ENCODE measurements at regions not wholly inside any gene's neighbourhood (a gene's known extent, or its start where the extent isn't known, plus 50 kb on each side); places are given as distances from the start of the nearest gene placed in this dataset.

DNA sequence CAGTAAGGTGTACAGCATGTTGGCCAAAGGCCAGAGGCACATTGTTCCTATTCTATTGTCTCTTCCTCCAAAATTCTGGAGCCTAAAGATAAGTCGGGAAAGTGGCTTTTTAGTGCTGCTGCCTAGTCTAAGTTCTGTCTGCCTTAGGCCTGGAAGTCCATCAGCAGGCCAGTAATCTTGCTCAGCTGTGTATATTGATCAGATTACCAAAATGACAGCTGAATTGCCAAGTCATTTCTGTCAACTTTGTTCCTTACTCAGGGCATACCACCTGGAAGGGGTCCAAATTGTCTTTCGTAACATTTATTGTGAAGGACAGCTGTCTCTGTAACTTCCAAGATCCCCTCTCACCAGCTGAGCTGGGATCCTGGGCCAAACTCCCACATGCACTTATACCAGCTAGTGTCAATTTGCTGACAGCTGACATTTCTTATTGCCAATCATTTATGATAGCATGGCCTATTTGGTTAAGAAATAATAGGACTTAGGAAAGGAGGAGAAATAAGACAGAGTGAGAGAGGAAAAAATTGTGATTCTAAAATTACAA, 116.8 kb upstream of the FSHR start:
- no peaks in the 10 kb centered on the region for H3K36me3 ChIP-seq (ENCODE audit: insufficient read depth, low read depth, low read length)
- H3K9ac ChIP-seq (ENCODE audit: low read depth, low read length), result no peak overlapping the region
- H3K27me3 ChIP-seq (ENCODE audit: insufficient read depth, low read length), result no peaks in the 10 kb centered on the region
- no peaks in the 10 kb centered on the region for H3K9me3 ChIP-seq (ENCODE audit: insufficient read depth, low read depth, low read length)
- no peak overlapping the region for H3K4me3 ChIP-seq (ENCODE audit: low read length)
- no peaks in the 10 kb centered on the region for H3K4me1 ChIP-seq (ENCODE audit: insufficient read depth, low read length)
- no peak overlapping the region for H3K27ac ChIP-seq (ENCODE audit: low read length)

DNA sequence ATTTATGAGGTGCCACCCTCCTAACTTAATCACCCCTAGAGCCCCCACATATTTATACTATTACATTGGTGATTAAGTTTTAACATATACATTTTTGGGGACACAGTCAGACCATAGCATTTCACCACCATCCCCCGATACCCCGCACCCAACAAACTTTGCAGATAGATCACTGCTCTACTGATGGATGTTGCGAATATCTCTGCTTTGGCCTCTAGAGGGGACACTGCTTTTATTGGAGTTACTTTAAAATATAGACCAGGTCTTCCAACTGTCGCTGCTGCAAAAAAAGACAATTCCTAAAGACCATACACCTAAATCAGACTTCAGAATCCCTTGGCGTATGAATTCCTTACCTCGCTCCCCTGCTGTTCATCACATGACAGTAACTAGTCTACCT, 115.8 kb upstream of the FSHR start:
- Histone ChIP-seq H3K27me3 (ENCODE audit: insufficient read depth, low read length) (no peaks in the 10 kb centered on the region), H3K4me3 (ENCODE audit: low read length) (no peak overlapping the region), H3K27ac (ENCODE audit: low read length) (no peak overlapping the region), H3K9ac (ENCODE audit: low read depth, low read length) (no peak overlapping the region), H3K9me3 (ENCODE audit: insufficient read depth, low read depth, low read length) (no peaks in the 10 kb centered on the region), H3K36me3 (ENCODE audit: insufficient read depth, low read depth, low read length) (no peaks in the 10 kb centered on the region), H3K4me1 (ENCODE audit: insufficient read depth, low read length) (no peaks in the 10 kb centered on the region)

- no peaks in the 10 kb centered on the region for H3K9me3 ChIP-seq (ENCODE audit: insufficient read depth, low read depth, low read length)
- H3K27ac ChIP-seq (ENCODE audit: low read length), result no peak overlapping the region
- H3K4me3 ChIP-seq (ENCODE audit: low read length), result no peak overlapping the region
- no peaks in the 10 kb centered on the region for H3K27me3 ChIP-seq (ENCODE audit: insufficient read depth, low read length)
- H3K36me3 ChIP-seq (ENCODE audit: insufficient read depth, low read depth, low read length), result no peaks in the 10 kb centered on the region
- H3K9ac ChIP-seq (ENCODE audit: low read depth, low read length), result no peak overlapping the region
- H3K4me1 ChIP-seq (ENCODE audit: insufficient read depth, low read length), result no peaks in the 10 kb centered on the region
Observed at GRCh38 chr2:49265471-49265870, 111.2 kb upstream of the FSHR start.

DNA sequence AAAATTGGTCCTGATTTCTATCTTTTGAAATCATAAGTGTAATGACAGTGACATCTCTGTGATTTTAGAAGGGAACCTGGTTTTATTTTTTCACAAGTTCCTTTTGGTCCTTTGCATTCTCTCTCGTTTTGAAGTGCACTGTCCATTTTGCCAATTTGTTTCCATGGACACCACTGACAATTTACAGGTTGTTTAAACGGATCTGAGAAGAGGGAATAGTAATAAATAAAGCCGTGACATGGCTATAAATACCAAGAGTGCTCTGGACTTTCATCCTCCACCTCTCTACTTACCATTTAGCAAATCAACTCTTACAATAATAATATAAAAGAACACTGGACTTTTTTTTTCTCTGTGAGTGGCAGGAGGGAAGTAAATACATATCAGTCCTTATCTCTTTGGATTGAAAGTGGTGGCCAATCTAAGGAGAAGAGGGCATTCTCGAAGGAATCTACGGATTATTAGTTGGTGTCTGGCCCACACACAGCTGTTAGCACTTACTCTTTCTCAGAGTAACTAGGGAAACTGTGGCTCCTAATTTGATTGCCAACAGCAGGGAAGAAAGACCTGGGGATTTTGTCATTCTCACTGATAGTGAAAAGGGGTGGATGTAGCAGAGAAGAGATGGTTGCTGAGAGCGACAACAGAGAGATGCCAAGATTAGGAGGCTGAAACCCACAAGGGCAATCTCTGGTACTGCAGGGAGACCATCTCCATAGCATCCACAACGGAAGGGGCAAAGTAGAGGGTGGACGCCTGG, 108.7 kb upstream of the FSHR start:
- H3K9ac ChIP-seq (ENCODE audit: low read depth, low read length), result no peak overlapping the region
- H3K4me1 ChIP-seq (ENCODE audit: insufficient read depth, low read length), result no peaks in the 10 kb centered on the region
- H3K36me3 ChIP-seq (ENCODE audit: insufficient read depth, low read depth, low read length), result no peaks in the 10 kb centered on the region
- H3K4me3 ChIP-seq (ENCODE audit: low read length), result no peak overlapping the region
- H3K27me3 ChIP-seq (ENCODE audit: insufficient read depth, low read length), result no peaks in the 10 kb centered on the region
- no peak overlapping the region for H3K27ac ChIP-seq (ENCODE audit: low read length)
- no peaks in the 10 kb centered on the region for H3K9me3 ChIP-seq (ENCODE audit: insufficient read depth, low read depth, low read length)

GRCh38 chr2:49261781-49262180, 107.5 kb upstream of the FSHR start:
- H3K9me3 ChIP-seq (ENCODE audit: insufficient read depth, low read depth, low read length), result no peaks in the 10 kb centered on the region
- no peaks in the 10 kb centered on the region for H3K36me3 ChIP-seq (ENCODE audit: insufficient read depth, low read depth, low read length)
- no peaks in the 10 kb centered on the region for H3K4me1 ChIP-seq (ENCODE audit: insufficient read depth, low read length)
- H3K27ac ChIP-seq (ENCODE audit: low read length), result no peak overlapping the region
- H3K9ac ChIP-seq (ENCODE audit: low read depth, low read length), result no peak overlapping the region
- H3K4me3 ChIP-seq (ENCODE audit: low read length), result no peak overlapping the region
- no peaks in the 10 kb centered on the region for H3K27me3 ChIP-seq (ENCODE audit: insufficient read depth, low read length)

DNA sequence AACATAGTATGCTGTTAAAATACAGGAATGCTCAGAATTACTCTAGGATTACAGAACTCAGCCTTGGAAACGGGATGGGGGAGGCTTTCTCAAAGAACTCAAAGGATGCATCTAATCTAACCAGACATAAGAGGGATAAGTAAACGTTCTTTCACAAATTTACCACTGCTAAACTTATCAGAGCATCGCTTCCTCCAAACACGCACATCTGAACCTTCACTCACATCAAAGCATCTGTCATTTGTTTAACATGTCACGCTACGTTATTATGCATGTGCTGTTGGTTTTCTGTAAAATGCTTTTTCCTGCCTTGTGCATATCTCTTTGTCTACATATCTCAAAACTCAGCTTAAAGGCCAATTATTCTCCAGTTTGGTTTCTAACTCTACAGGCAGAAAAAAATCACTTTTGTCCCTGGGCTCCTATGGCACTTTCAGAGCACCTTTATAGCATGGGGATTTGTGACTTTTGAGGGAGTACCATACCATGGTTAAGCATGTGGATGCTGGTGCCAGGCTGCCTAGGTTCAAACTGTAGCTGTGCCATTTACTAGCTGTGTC, 106.7 kb upstream of the FSHR start:
- Histone ChIP-seq H3K9ac (ENCODE audit: low read depth, low read length) (no peak overlapping the region), H3K9me3 (ENCODE audit: insufficient read depth, low read depth, low read length) (no peaks in the 10 kb centered on the region), H3K27ac (ENCODE audit: low read length) (no peak overlapping the region), H3K36me3 (ENCODE audit: insufficient read depth, low read depth, low read length) (no peaks in the 10 kb centered on the region), H3K4me3 (ENCODE audit: low read length) (no peak overlapping the region), H3K4me1 (ENCODE audit: insufficient read depth, low read length) (no peaks in the 10 kb centered on the region), H3K27me3 (ENCODE audit: insufficient read depth, low read length) (no peaks in the 10 kb centered on the region)

DNA sequence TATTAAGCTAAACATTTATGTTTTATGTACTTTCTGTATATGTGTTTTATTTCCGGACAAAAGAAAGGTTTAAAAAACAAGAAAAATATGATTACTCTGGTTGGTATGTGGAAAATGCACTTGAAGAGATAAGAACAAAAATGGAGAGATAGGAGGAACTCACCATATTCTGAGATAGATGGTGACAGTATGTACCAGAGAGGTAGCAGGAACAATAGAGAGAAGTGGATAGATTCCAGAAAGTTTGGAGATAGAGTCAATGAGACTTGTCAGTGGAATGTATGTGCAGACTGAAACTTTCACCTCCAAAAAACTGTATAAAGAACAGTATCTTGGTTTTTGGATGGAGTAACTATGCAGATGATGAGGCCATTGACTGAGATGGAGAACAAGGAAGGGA, 105.6 kb upstream of the FSHR start:
- no peaks in the 10 kb centered on the region for H3K27me3 ChIP-seq (ENCODE audit: insufficient read depth, low read length)
- H3K4me1 ChIP-seq (ENCODE audit: insufficient read depth, low read length), result no peaks in the 10 kb centered on the region
- H3K27ac ChIP-seq (ENCODE audit: low read length), result no peak overlapping the region
- H3K4me3 ChIP-seq (ENCODE audit: low read length), result no peak overlapping the region
- no peak overlapping the region for H3K9ac ChIP-seq (ENCODE audit: low read depth, low read length)
- no peaks in the 10 kb centered on the region for H3K36me3 ChIP-seq (ENCODE audit: insufficient read depth, low read depth, low read length)
- no peaks in the 10 kb centered on the region for H3K9me3 ChIP-seq (ENCODE audit: insufficient read depth, low read depth, low read length)

- no peak overlapping the region for H3K4me3 ChIP-seq (ENCODE audit: low read length)
- no peaks in the 10 kb centered on the region for H3K4me1 ChIP-seq (ENCODE audit: insufficient read depth, low read length)
- H3K27ac ChIP-seq (ENCODE audit: low read length), result no peak overlapping the region
- no peak overlapping the region for H3K9ac ChIP-seq (ENCODE audit: low read depth, low read length)
- H3K36me3 ChIP-seq (ENCODE audit: insufficient read depth, low read depth, low read length), result no peaks in the 10 kb centered on the region
- H3K9me3 ChIP-seq (ENCODE audit: insufficient read depth, low read depth, low read length), result no peaks in the 10 kb centered on the region
- no peaks in the 10 kb centered on the region for H3K27me3 ChIP-seq (ENCODE audit: insufficient read depth, low read length)
Observed at GRCh38 chr2:49255409-49255971, 101.2 kb upstream of the FSHR start.

- H3K9me3 ChIP-seq (ENCODE audit: insufficient read depth, low read depth, low read length), result no peaks in the 10 kb centered on the region
Observed at GRCh38 chr2:49254401-49254800, 100.1 kb upstream of the FSHR start.

DNA sequence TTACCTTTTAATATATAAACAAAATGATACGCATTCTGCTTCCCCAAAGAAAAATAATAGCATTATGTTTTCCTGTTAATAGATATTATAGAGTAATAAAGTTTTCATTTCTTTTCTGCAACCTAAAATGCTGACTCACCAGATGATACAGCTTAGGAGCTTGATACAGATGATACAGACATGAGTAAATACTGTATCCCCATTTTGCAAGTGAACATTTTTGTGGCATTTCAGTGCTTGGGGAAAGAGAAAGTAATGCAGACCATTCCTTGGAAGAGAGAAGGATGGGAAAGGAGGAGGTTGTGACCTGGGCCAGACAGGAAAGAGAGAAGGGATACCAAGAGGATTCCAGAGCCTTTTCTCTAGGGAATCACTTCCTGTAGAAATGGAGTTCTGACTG, 97.5 kb upstream of the FSHR start:
- Histone ChIP-seq H3K27me3 (ENCODE audit: insufficient read depth, low read length) (no peaks in the 10 kb centered on the region), H3K36me3 (ENCODE audit: insufficient read depth, low read depth, low read length) (no peaks in the 10 kb centered on the region), H3K9ac (ENCODE audit: low read depth, low read length) (no peak overlapping the region), H3K4me1 (ENCODE audit: insufficient read depth, low read length) (no peaks in the 10 kb centered on the region), H3K4me3 (ENCODE audit: low read length) (no peak overlapping the region), H3K9me3 (ENCODE audit: insufficient read depth, low read depth, low read length) (no peaks in the 10 kb centered on the region), H3K27ac (ENCODE audit: low read length) (no peak overlapping the region)

More at GRCh38 chr2:49254401-49254800, 100.1 kb upstream of the FSHR start:
- Histone ChIP-seq H3K4me1 (ENCODE audit: insufficient read depth, low read length) (no peaks in the 10 kb centered on the region), H3K27ac (ENCODE audit: low read length) (no peak overlapping the region), H3K4me3 (ENCODE audit: low read length) (no peak overlapping the region), H3K36me3 (ENCODE audit: insufficient read depth, low read depth, low read length) (no peaks in the 10 kb centered on the region), H3K9ac (ENCODE audit: low read depth, low read length) (no peak overlapping the region), H3K27me3 (ENCODE audit: insufficient read depth, low read length) (no peaks in the 10 kb centered on the region)

GRCh38 chr2:49251251-49251650, 96.9 kb upstream of the FSHR start:
- no peak overlapping the region for H3K27ac ChIP-seq (ENCODE audit: low read length)
- H3K36me3 ChIP-seq (ENCODE audit: insufficient read depth, low read depth, low read length), result no peaks in the 10 kb centered on the region
- H3K4me1 ChIP-seq (ENCODE audit: insufficient read depth, low read length), result no peaks in the 10 kb centered on the region
- no peaks in the 10 kb centered on the region for H3K9me3 ChIP-seq (ENCODE audit: insufficient read depth, low read depth, low read length)
- no peak overlapping the region for H3K9ac ChIP-seq (ENCODE audit: low read depth, low read length)
- H3K27me3 ChIP-seq (ENCODE audit: insufficient read depth, low read length), result no peaks in the 10 kb centered on the region
- H3K4me3 ChIP-seq (ENCODE audit: low read length), result no peak overlapping the region

- Histone ChIP-seq H3K27me3 (ENCODE audit: insufficient read depth, low read length) (no peaks in the 10 kb centered on the region), H3K27ac (ENCODE audit: low read length) (no peak overlapping the region), H3K4me1 (ENCODE audit: insufficient read depth, low read length) (no peaks in the 10 kb centered on the region), H3K9ac (ENCODE audit: low read depth, low read length) (no peak overlapping the region), H3K4me3 (ENCODE audit: low read length) (no peak overlapping the region), H3K9me3 (ENCODE audit: insufficient read depth, low read depth, low read length) (no peaks in the 10 kb centered on the region), H3K36me3 (ENCODE audit: insufficient read depth, low read depth, low read length) (no peaks in the 10 kb centered on the region)
Observed at GRCh38 chr2:49248506-49248905, 94.2 kb upstream of the FSHR start.

Measured in iPS-20b (cell line).